SK-N-SH treated with all-trans-retinoic acid at 6 μM for 48 hours (cell line): ENCODE measurements at regions not wholly inside any gene's neighbourhood (a gene's known extent, or its start where the extent isn't known, plus 50 kb on each side); places are given as distances from the start of the nearest gene placed in this dataset.

ENCODE experiments used
- ARNTL ChIP-seq: fragments of 450-650 bp; formaldehyde crosslinking; IDR thresholded peaks from 2 replicates; pipeline ENCODE4 v1.5.0; 2020; ENCODE audit warnings: low read depth, mild to moderate bottlenecking, moderate library complexity, borderline replicate concordance
- CSDC2 ChIP-seq: fragments of 250-450 bp; sonication (Bioruptor Pico); IDR thresholded peaks from 2 replicates; pipeline ENCODE4 v1.5.0; 2020; ENCODE audit warnings: mild to moderate bottlenecking, moderate library complexity
- ISL1 ChIP-seq: fragments of 250-450 bp; sonication (Bioruptor Pico); IDR thresholded peaks from 2 replicates; pipeline ENCODE4 v2.1.2; 2022; ENCODE audit warnings: mild to moderate bottlenecking, moderate library complexity
- OSR1 ChIP-seq: fragments of 250-450 bp; sonication (Bioruptor Pico); IDR thresholded peaks from 2 replicates; pipeline ENCODE4 v1.8.0; 2022; ENCODE audit warnings: moderate library complexity, mild to moderate bottlenecking, inconsistent platforms
- PPARA ChIP-seq: fragments of 250-450 bp; sonication (Bioruptor Pico); IDR thresholded peaks from 2 replicates; pipeline ENCODE4 v1.5.0; 2020; ENCODE audit warnings: mild to moderate bottlenecking, borderline replicate concordance
- RARB ChIP-seq: fragments of 250-450 bp; sonication (Bioruptor Pico); IDR thresholded peaks from 2 replicates; pipeline ENCODE4 v1.8.0; 2021; ENCODE audit warnings: mild to moderate bottlenecking, moderate library complexity
- TOX ChIP-seq: fragments of 250-450 bp; sonication (Bioruptor Pico); IDR thresholded peaks from 2 replicates; pipeline ENCODE4 v1.8.0; 2021; ENCODE audit warnings: mild to moderate bottlenecking, moderate library complexity, borderline replicate concordance
- ZFP30 ChIP-seq: fragments of 450-650 bp; formaldehyde crosslinking; IDR thresholded peaks from 2 replicates; pipeline ENCODE4 v1.5.0; 2022; ENCODE audit warnings: mild to moderate bottlenecking, moderate library complexity
- ZNF565 ChIP-seq: fragments of 450-650 bp; formaldehyde crosslinking; conservative IDR thresholded peaks from 2 replicates; pipeline ENCODE4 v1.5.0; 2020; ENCODE audit warnings: low read depth, mild to moderate bottlenecking, moderate library complexity
- ZNF70 ChIP-seq: fragments of 450-650 bp; formaldehyde crosslinking; IDR thresholded peaks from 2 replicates; pipeline ENCODE4 v1.5.0; 2020; ENCODE audit warnings: mild to moderate bottlenecking, moderate library complexity
- TF ChIP-seq, protein P1 (sequence below): fragments of 250-450 bp; sonication (Bioruptor Pico); IDR thresholded peaks from 2 replicates; pipeline ENCODE4 v1.8.0; 2020; ENCODE audit warnings: mild to moderate bottlenecking, moderate library complexity, borderline replicate concordance
- TF ChIP-seq, protein P2 (sequence below): fragments of 250-450 bp; sonication (Bioruptor Pico); IDR thresholded peaks from 2 replicates; pipeline ENCODE4 v1.5.1; 2021; ENCODE audit warnings: mild to moderate bottlenecking, moderate library complexity
- TF ChIP-seq, protein P3 (sequence below): fragments of 250-450 bp; sonication (Bioruptor Pico); IDR thresholded peaks from 2 replicates; pipeline ENCODE4 v1.5.1; 2020; ENCODE audit warnings: low read depth, mild to moderate bottlenecking, moderate library complexity

DNA sequence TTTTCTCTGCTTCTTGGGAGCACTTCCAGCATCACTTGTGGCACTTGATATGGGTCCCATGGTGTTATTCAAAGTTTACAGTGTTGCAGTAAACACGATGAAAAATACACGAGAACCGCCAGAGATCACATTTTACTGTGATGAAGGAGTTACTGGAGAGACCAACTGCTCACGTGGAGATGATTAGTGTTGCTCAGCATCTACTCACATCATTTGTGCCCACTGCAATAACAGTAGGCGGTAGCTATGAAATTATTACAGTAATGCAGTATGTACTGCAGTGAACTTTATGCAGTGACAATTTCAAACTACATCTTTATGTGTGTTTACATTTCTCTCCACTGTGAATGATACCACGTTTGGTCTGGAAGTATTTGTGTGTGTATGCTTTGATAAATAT lies 93.5 kb downstream of the SLC4A3 start:
- TF ChIP-seq ISL1 (CRISPR knock-in tag) (no peak), CSDC2 (no peak), ZFP30 (no peak), ZNF70 (CRISPR knock-in tag) (no peak), ARNTL (CRISPR knock-in tag) (no peak), ZNF565 (CRISPR knock-in tag) (no peak), RARB (CRISPR knock-in tag) (no peak), OSR1 (no peak), TOX (CRISPR knock-in tag) (no peak), PPARA (CRISPR knock-in tag) (no peak)
- TF ChIP-seq, protein P1, sequence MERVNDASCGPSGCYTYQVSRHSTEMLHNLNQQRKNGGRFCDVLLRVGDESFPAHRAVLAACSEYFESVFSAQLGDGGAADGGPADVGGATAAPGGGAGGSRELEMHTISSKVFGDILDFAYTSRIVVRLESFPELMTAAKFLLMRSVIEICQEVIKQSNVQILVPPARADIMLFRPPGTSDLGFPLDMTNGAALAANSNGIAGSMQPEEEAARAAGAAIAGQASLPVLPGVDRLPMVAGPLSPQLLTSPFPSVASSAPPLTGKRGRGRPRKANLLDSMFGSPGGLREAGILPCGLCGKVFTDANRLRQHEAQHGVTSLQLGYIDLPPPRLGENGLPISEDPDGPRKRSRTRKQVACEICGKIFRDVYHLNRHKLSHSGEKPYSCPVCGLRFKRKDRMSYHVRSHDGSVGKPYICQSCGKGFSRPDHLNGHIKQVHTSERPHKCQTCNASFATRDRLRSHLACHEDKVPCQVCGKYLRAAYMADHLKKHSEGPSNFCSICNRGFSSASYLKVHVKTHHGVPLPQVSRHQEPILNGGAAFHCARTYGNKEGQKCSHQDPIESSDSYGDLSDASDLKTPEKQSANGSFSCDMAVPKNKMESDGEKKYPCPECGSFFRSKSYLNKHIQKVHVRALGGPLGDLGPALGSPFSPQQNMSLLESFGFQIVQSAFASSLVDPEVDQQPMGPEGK (CRISPR knock-in tag) = no peak
- TF ChIP-seq, protein P2, sequence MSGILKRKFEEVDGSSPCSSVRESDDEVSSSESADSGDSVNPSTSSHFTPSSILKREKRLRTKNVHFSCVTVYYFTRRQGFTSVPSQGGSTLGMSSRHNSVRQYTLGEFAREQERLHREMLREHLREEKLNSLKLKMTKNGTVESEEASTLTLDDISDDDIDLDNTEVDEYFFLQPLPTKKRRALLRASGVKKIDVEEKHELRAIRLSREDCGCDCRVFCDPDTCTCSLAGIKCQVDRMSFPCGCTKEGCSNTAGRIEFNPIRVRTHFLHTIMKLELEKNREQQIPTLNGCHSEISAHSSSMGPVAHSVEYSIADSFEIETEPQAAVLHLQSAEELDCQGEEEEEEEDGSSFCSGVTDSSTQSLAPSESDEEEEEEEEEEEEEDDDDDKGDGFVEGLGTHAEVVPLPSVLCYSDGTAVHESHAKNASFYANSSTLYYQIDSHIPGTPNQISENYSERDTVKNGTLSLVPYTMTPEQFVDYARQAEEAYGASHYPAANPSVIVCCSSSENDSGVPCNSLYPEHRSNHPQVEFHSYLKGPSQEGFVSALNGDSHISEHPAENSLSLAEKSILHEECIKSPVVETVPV (CRISPR knock-in tag) = no peak
- TF ChIP-seq, protein P3, sequence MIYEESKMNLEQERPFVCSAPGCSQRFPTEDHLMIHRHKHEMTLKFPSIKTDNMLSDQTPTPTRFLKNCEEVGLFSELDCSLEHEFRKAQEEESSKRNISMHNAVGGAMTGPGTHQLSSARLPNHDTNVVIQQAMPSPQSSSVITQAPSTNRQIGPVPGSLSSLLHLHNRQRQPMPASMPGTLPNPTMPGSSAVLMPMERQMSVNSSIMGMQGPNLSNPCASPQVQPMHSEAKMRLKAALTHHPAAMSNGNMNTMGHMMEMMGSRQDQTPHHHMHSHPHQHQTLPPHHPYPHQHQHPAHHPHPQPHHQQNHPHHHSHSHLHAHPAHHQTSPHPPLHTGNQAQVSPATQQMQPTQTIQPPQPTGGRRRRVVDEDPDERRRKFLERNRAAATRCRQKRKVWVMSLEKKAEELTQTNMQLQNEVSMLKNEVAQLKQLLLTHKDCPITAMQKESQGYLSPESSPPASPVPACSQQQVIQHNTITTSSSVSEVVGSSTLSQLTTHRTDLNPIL = no peak
